HFFc6 (cell line): ENCODE measurements at regions not wholly inside any gene's neighbourhood (a gene's known extent, or its start where the extent isn't known, plus 50 kb on each side); places are given as distances from the start of the nearest gene placed in this dataset.
"Not testable (repeated sequence)": the region's sequence is repeated elsewhere in the genome, so short reads cannot be mapped to it uniquely, and the experiment has no call there.

ENCODE experiments used
- DNase-seq: peaks from one replicate; pipeline ENCODE4 v3.0.0-alpha.2; 2018
- H3K27ac Mint-ChIP-seq: 2 replicates; pipeline ENCODE4 v1.8.0; 2020; ENCODE audit warnings: mild to moderate bottlenecking, mixed read lengths
- H3K27me3 Mint-ChIP-seq: 2 replicates; pipeline ENCODE4 v1.8.0; 2021; ENCODE audit warnings: mild to moderate bottlenecking, moderate library complexity, mixed read lengths; ENCODE audit not compliant: insufficient read depth
- H3K36me3 Mint-ChIP-seq: 2 replicates; pipeline ENCODE4 v1.8.0; 2021; ENCODE audit warnings: low read depth, mixed read lengths
- H3K4me1 Mint-ChIP-seq: 2 replicates; pipeline ENCODE4 v1.8.0; 2020; ENCODE audit warnings: low read depth, mixed read lengths
- H3K4me3 Mint-ChIP-seq: 2 replicates; pipeline ENCODE4 v1.8.0; 2020; ENCODE audit warnings: mild to moderate bottlenecking, moderate library complexity, mixed read lengths
- H3K9me3 Mint-ChIP-seq: 2 replicates; pipeline ENCODE4 v1.8.0; 2020; ENCODE audit warnings: mild to moderate bottlenecking, mixed read lengths
- TF ChIP-seq, protein P1 (sequence below): fragments of 200-600 bp; sonication (generic); IDR thresholded peaks from 2 replicates; pipeline ENCODE4 v1.5.0; 2021; ENCODE audit warnings: antibody characterized with exemption, mild to moderate bottlenecking

DNA sequence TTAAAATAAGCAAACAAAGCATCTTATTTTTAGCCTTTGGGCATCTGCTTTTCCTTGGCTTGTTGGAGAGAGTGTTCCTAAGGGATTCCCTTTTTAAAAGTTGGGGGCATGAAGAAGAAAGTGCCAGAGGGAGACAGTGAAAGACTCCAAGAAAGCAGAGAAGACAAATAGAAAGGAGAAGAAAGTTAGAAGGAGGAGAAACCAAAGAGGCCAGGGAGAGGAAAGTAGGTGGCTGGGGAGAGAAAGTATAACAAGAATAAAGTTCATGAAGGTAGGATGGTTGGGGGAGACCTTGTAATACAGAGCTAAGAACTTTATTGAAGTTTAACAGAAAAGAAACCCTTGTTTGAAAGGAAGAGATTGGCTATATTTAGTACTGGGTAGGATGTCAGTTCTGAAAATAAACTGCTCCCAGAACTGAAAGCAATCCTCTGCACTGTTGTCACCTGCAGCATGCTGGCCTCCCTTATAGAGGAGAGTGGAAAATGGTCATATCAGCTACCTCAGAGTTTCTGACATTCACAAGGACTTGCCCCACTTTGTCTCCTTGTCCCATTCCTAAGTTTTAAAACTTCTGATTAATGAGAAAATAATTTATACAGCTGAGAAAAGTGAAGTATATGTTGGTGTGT lies 125.3 kb upstream of the VAMP7 start:
- DNase-seq = no peak
- Mint-ChIP-seq H3K4me3 (no peak overlapping the region), H3K27me3 (peaks cover 2% of the 10 kb centered on the region), H3K27ac (no peak overlapping the region), H3K4me1 (no peaks in the 10 kb centered on the region), H3K9me3 (peaks cover 6% of the 10 kb centered on the region), H3K36me3 (no peaks in the 10 kb centered on the region)
- TF ChIP-seq, protein P1, sequence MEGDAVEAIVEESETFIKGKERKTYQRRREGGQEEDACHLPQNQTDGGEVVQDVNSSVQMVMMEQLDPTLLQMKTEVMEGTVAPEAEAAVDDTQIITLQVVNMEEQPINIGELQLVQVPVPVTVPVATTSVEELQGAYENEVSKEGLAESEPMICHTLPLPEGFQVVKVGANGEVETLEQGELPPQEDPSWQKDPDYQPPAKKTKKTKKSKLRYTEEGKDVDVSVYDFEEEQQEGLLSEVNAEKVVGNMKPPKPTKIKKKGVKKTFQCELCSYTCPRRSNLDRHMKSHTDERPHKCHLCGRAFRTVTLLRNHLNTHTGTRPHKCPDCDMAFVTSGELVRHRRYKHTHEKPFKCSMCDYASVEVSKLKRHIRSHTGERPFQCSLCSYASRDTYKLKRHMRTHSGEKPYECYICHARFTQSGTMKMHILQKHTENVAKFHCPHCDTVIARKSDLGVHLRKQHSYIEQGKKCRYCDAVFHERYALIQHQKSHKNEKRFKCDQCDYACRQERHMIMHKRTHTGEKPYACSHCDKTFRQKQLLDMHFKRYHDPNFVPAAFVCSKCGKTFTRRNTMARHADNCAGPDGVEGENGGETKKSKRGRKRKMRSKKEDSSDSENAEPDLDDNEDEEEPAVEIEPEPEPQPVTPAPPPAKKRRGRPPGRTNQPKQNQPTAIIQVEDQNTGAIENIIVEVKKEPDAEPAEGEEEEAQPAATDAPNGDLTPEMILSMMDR = no peak

DNA sequence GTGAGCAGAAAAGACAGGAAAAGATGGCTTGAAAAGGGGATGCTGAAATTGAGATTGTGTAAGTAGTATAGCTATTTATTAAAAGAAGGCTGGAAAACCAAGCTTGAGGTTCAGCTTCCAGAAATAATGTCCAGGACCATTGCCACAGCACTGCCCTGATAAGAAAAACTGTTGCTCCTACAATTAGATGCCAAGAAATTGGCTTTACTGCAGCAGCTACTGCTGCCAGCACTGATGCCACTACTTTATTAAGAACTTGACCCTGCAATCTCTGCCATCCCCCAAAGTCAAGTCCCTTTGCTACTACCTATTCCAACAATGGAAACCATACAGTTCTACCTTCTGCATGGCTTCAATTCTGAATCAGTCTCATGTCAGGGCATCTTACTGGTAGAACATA lies 130.0 kb upstream of the VAMP7 start:
- no peaks in the 10 kb centered on the region for H3K36me3 Mint-ChIP-seq
- no peak overlapping the region for H3K4me3 Mint-ChIP-seq
- no peak for DNase-seq
- no peak overlapping the region for H3K27ac Mint-ChIP-seq
- H3K4me1 Mint-ChIP-seq = no peaks in the 10 kb centered on the region
- no peaks in the 10 kb centered on the region; the same call in none of the 2 replicates for H3K27me3 Mint-ChIP-seq
- H3K9me3 Mint-ChIP-seq = peaks cover 21% of the 10 kb centered on the region
- TF ChIP-seq, protein P1 = no peak

DNA sequence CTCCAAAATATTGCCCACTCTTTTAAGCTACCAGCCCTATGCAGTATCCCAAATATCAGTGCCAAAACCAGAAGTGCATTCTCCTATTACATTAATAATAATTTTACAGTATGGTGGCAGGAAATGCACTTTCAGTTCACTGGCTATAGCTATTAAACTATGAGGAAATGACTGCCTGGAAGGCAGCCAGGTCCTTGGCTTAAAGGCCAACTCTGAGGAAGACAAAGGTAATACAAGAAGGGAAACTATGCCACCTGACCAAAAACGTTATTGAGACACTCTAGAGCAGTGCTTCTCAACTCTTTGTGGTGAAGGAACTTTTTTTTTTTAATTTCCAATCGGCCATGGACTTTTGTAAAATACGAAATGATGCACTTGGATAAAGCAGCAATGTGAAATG lies 133.6 kb upstream of the VAMP7 start:
- TF ChIP-seq, protein P1 = no peak
- DNase-seq = no peak
- Mint-ChIP-seq H3K36me3 (no peaks in the 10 kb centered on the region), H3K9me3 (peaks cover 19% of the 10 kb centered on the region), H3K27ac (no peak overlapping the region), H3K27me3 (no peaks in the 10 kb centered on the region; the same call in 1 of the 2 replicates), H3K4me3 (no peak overlapping the region), H3K4me1 (no peaks in the 10 kb centered on the region)

DNA sequence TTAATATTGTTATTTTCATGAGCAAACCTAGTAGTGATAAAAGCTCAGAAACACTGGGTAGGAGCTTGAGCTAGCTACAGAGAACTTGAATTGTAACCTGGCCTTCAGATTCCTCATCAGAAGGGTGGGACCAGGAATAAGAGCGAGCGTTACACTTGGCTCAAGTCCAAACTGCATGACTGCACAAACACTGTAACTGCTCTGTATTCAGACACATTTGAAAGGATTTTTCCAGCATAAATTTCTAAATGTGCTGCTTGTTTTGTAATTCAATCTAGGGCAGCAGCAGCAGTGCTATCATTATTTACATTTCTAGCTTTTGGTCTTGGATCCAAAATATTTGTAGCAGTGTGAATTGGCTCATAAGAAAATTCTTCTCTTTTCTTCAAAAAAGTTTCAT lies 133.0 kb upstream of the TMLHE start:
- DNase-seq = no peak
- TF ChIP-seq, protein P1 = no peak
- Mint-ChIP-seq H3K4me3 (no peak overlapping the region), H3K4me1 (no peaks in the 10 kb centered on the region), H3K9me3 (peaks cover 33% of the 10 kb centered on the region), H3K36me3 (no peaks in the 10 kb centered on the region), H3K27ac (no peak overlapping the region), H3K27me3 (no peaks in the 10 kb centered on the region; the same call in 1 of the 2 replicates)

DNA sequence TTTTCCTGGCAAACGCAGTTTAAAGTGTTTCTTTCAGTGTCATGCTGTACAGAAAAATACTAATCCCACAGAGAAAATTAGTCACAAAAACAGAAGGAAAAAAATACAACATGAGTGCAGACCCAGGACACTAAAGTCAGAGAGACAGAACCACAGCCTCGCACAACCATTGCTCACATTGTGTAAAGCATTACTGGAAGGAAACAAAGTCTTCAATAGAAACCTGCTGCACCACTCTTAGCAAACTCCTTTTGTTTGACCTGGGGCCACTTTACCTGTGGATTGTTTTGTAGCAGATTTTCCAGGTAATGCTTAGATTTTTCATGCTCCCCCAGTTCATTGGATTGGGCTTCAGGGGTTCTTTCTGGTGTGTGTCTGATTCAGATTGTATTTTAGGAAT lies 131.8 kb upstream of the TMLHE start:
- Mint-ChIP-seq H3K4me1 (no peaks in the 10 kb centered on the region), H3K27me3 (no peaks in the 10 kb centered on the region; the same call in 1 of the 2 replicates), H3K9me3 (peaks cover 28% of the 10 kb centered on the region), H3K4me3 (no peak overlapping the region), H3K27ac (no peak overlapping the region), H3K36me3 (no peaks in the 10 kb centered on the region)
- TF ChIP-seq, protein P1 = no peak
- DNase-seq = no peak

DNA sequence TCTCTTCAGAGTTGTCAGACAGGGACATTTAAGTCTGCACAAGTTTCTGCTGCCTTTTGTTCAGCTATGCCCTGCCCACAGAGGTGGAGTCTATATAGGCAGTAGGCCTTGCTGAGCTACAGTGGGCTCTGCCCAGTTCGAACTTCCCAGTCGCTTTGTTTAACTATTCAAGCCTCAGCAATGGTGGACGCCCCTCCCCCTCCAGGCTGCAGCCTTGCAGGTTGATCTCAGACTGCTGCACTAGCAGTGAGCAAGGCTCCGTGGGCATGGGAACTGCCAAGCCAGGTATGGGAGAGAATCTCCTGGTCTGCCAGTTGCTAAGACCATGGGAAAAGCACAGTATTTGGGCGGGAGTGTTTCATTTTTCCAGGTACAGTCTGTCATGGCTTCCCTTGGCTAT lies 115.6 kb upstream of the TMLHE start:
- not testable (repeated sequence) for H3K4me3 Mint-ChIP-seq, DNase-seq, H3K27me3 Mint-ChIP-seq, H3K36me3 Mint-ChIP-seq, H3K4me1 Mint-ChIP-seq, H3K27ac Mint-ChIP-seq
- H3K9me3 Mint-ChIP-seq = peaks cover 54% of the 10 kb centered on the region
